Keratinocyte (primary cell): ENCODE measurements at regions not wholly inside any gene's neighbourhood (a gene's known extent, or its start where the extent isn't known, plus 50 kb on each side); places are given as distances from the start of the nearest gene placed in this dataset.

Experiments
- CTCF ChIP-seq, 3 experiments: IDR thresholded peaks in 1 of 3; conservative IDR thresholded peaks in 1 of 3; optimal IDR thresholded peaks in 1 of 3; 2 replicates in 2 of 3; 3 replicates in 1 of 3; pipeline versions ENCODE3 to v1.5.1; 2011; ENCODE audit warnings: low read length in 3 of 3, mild to moderate bottlenecking in 3 of 3, moderate library complexity in 2 of 3, control low read depth in 1 of 3, inconsistent platforms in 1 of 3; ENCODE audit not compliant: insufficient read depth in 2 of 3; ENCODE audit errors: extremely low read depth in 1 of 3
- EZH2 ChIP-seq: IDR thresholded peaks from one replicate; pipeline ENCODE4 v1.6.1; 2012; ENCODE audit warnings: inconsistent platforms, mild to moderate bottlenecking, low read length, moderate library complexity

GRCh38 chr9:759541-759940 is 82.0 kb upstream of the DMRT1 start:
- TF ChIP-seq CTCF (optimal IDR thresholded peaks at IDR 0.05 in 1 of 3, IDR thresholded peaks at IDR 0.05 in 1 of 3, conservative IDR thresholded peaks at IDR 0.05 in 1 of 3; ENCODE audit: extremely low read depth in 1 of 3, insufficient read depth in 2 of 3, low read length in 3 of 3) (no peak), EZH2 (no peak)
